NCI-H2107 treated with DMSO at 0.1 percent for 48 hours (cell line): ENCODE measurements at regions not wholly inside any gene's neighbourhood (a gene's known extent, or its start where the extent isn't known, plus 50 kb on each side); places are given as distances from the start of the nearest gene placed in this dataset.

Experiments used
- DNase-seq: peaks from one replicate; lab custom pipeline; 2025; ENCODE audit not compliant: unreplicated experiment; lab: John Stamatoyannopoulos, UW

DNA sequence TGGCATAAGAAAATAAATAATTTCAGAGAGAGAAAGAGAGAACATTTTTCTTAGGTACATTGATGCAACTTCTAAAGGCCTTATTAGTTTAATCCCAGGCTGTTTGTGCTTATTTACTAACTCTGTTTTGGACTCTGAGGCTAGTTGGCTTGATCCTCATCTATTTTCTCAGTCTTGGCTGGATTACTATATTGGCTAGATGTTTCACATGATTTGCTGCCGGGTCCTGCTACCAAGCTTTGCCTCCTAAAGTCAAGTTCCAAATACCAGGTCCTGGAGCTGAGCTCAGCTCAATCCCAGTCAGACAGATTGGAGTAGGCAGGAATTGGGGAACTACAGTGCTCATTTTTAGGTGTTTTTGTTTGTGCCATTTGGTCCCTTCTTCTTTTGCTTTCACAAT, 340.8 kb downstream of the BCAT1 start:
- no peak for DNase-seq

DNA sequence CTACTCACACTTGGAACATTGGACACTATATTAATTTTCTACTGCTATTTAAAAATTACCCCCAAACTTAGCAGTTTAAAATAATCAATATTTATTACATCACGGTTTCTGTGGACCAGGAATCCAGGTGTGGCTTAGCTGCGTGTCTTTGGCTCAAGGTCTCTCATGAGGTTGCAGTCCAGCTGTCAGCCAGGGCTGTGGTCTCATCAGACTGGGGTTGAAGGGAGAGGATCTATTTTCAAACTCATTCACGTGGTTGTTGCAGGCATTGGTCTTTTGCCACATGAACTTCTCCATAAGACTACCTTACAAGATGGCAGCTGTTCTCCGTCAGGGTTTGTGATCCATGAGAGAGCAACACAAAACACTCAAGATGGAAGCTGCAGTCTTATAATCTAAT, 343.0 kb downstream of the BCAT1 start:
- DNase-seq = no peak

- no peak for DNase-seq
Measured at GRCh38 chr12:24605466-24605865, 343.4 kb downstream of the BCAT1 start.

GRCh38 chr12:24603371-24603770, 345.5 kb downstream of the BCAT1 start:
- no peak for DNase-seq

DNA sequence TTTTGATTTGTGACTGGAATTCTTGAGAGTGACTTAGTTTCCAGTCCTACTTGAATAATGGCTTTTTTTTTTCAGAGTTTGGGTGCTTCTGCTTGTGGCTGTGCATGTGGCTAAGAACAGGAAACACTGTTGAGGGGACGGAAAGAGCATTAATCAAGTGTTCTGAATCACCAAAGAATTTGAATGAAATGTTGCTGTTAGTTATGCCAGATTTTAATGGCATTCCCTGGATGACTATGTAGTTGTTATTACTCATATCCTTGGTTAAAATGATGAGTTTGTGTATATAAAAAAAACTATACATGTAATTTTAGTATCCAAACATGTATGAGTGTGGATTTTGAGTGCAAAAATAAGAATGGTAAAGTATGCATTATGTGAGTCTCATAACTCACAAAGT, 347.9 kb downstream of the BCAT1 start:
- no peak for DNase-seq

DNA sequence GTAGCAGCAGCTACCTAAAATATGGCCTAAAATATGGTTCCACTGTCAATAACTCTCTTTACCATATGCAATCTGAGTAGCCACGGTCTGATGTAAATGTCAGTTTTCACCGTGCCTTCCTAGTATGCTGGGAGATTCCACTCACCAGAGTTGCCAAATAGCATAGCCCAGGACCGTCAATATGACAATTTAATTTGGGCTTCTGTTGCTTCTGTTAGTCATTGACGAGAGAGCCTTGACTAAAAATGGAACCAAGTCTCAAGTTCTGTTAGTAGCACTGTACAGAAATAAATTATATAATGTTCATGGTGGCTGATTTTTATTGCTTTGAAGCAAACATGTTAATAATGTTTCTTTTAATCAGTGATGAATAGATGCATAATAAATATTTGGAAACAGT, 348.4 kb downstream of the BCAT1 start:
- no peak for DNase-seq

GRCh38 chr12:24599736-24600135, 349.2 kb downstream of the BCAT1 start:
- no peak for DNase-seq

GRCh38 chr12:24597580-24597979, 351.3 kb downstream of the BCAT1 start:
- DNase-seq = no peak

DNA sequence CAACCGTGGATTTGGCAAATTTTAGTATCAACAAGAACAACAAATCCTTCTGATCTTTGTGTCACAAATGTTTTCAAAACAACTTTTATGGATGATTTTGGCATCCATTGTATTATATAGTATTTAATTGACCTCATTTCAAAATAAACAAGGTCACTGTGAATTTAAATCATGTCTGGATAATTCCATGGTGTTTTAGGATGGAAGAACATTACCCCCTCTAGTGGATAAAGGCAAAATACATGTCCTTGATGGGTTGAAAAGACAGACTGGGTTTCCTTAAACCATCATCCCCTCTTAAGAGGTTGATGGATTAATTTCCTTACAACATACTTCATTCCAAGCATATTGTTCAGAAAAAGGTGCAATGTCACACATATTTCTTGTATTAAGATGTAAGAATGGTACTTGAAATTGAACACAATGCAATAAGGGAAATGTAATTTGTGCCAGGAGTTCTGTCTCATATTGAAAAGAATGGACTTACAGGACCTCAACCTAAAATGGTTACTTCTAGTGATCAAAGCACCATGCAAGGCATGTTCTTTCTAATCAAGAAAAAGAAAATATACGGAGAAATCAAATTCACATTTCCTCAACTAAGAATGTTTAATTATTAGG, 352.0 kb downstream of the BCAT1 start:
- DNase-seq = peak; percentile 46

- DNase-seq = no peak
Measured at GRCh38 chr12:24595652-24596235, 353.2 kb downstream of the BCAT1 start.

GRCh38 chr12:24591715-24592440, 357.0 kb downstream of the BCAT1 start:
- no peak for DNase-seq

DNA sequence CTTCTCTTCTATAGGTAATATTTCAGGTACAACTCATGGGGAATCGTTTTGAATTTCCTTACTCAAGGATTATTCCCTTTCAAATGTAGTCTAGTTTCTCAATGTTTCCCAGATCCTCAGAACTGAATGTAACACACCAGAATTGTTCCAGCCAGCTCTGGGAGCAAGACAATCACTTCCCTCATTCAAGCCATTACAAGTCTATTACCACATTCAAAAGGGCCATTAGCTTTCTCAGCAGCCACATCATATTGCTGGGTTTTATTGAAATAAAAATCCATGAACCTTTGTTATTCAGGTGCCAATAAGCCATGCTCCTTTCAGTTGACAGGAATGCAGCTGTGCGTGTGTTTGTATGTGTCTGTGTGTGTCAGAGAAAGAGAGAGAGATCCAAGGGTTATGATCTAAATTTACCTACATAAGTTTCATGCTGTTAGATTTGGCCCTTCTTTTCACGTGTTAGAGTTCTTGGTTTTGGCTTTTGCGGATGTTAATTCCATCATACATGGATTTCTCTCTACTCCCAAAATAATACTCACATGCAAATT, 357.7 kb downstream of the BCAT1 start:
- no peak for DNase-seq

DNA sequence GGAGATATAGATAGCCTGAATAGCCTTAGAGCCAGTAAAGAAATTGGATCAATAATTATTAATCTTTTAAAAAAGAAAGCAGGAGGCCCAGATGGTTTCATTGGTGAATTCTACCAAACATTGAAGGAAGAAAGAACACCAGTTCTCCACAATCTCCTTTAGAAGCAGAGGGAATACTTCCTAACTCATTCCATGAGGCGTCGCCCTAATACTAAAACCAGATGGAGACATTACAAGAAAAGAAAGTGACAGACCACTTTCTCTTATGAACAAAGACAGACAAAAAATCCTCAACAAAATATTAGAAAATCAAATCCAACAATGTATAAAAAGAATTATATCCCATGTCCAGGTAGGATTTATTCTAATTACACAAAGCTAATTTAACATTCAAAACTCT, 362.6 kb downstream of the BCAT1 start:
- DNase-seq = no peak

DNA sequence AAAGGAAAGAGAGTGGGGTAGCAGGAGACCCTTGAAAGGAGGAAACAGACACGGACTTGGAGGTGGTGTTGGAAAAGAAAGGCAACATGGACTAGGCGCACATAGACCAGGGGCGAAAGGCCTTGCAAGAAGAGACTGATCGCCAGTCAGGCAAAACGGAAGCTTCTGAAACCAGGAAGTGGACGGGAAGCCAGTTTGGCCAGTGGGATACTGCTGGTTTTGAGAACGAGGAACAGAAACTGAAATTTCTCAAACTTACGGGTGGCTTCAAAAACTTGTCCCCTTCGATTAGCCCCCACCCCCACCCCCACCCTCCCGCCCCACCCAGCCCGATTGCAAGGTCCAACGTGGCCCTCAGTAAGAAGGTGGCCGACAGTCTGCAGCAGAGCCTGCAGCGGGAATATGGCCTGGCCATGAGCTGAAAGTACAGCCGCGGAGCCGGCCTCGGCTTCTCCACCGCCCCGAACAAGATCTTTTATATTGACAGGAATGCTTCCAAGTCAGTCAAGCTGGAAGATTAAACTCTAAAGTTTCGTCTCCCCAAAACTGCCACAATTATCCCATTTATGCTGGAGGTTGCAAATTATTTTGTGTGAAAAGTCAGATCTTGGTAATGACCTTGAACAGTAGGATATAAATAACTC, 364.7 kb downstream of the BCAT1 start:
- no peak for DNase-seq

DNA sequence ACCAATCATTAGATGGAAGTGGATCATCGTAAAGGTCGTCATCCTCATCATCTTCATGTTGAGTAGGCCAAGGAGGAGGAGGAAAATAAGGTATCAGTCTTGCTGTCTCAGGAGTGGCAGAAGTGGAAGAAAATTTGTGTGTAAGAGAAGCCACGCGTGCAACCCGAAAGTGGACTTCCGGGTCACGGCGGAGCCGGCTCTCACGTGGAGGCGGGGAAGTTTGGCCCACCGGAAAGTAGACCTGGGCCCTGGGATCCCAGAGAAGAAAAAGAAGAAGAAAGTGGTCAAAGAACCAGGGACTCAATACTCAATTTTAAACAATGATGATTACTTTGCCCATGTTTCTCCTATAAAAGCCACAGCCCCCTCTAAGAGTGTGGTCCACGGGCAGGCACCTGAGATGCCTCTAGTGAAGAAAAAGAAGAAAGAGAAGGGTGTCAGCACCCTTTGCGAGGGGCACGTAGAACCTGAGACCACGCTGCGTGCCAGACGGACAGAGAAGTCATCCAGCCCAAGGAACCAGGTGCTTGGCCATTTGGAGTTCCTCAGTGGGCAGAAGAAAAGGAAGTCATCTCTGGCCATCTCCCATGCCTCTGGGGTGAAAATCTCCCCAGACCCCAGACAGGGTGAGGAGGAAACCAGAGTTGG, 365.8 kb downstream of the BCAT1 start:
- no peak for DNase-seq

DNA sequence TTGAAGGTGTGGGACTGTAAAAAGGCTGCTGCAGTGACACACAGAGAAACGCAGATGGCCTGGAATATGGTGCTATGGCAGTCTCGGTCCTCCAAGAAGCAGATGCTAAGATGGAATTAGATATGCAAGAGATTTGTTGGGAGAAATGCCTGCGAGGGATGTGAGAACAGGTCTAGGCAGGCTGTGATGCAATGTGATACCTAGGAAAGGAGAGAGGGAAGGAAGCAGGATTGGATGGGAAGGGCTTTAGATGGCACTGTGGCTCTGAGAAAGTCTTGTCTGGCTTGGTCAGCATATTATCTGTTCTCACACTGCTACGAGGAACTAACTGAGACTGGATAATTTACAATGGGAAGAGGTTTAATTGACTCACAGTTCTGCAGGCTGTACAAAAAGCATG, 374.4 kb downstream of the BCAT1 start:
- DNase-seq = no peak

- no peak for DNase-seq
Measured at GRCh38 chr12:24573621-24574020, 375.3 kb downstream of the BCAT1 start.

DNA sequence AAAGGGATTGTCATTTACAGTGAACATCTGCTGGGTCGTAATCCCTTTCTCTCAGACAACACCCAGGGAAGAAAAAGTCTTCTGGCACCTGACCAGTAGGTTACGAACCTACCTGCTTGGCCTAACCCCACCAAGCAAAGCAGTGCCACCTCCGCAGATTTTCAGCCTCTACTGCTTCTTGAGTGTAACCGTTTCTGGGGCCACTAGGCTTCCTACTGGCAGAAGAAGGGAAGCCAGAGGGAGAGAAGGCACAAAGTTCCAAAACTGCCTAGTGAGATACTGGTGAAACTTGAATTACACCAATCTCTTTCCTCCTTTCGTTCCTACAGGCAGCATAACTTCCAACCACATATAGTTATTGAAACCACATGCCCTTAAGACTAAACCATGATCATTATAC, 383.6 kb downstream of the BCAT1 start:
- DNase-seq = no peak

- no peak for DNase-seq
Measured at GRCh38 chr12:24562771-24563431, 386.0 kb downstream of the BCAT1 start.

DNA sequence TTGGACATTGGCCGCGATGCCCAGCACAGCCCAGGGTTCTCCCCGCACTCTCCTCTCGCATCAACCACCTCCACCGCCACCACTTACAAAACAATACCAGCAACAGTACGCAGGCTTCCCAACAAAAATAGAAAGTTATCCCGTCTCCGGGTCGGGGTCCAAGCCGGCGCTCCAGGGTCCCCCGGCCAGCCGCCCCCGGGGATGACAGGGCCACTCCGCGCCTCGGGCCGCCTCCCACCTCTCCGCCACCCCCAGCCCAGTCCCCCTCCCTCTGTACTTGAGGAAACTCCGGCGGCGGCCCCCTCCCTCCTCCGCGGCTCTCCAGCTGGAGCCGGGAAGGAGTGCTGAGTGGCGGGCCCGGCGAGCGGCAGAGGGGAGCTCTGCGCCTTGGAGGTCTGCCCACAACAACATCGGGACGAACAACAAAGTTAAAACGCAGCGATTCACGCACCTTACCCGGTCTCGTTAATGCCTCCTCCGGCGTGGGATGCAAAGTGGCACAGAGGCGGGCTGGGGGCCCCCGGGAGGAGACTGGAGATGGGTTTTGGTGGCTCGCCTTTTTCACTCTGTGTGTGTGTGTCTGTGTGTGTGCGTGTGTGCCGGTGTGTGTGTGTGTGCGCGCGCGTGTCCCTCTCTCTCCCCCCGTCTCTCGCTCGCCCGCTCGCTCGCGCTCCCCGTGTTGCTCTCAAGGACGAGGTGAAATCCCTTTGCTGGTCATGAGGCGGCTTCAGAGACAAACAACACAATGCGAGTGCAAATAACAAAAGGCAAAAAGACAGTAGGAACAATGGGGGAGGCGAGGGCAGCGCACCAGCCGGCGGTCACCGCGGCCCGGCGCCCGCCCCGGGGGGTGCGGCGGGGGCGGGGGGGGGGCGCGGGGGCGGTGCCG, 386.8 kb downstream of the BCAT1 start:
- DNase-seq = peak; percentile 34
